NCI-H1092 (cell line): ENCODE measurements at regions not wholly inside any gene's neighbourhood (a gene's known extent, or its start where the extent isn't known, plus 50 kb on each side); places are given as distances from the start of the nearest gene placed in this dataset.

ENCODE experiments used
- DNase-seq: peaks from one replicate; lab custom pipeline; 2025; lab: John Stamatoyannopoulos, UW

- DNase-seq, result no peak
These were observed 93.6 kb upstream of the BHLHE23 start for GRCh38 chr20:63100174-63100925.

DNA sequence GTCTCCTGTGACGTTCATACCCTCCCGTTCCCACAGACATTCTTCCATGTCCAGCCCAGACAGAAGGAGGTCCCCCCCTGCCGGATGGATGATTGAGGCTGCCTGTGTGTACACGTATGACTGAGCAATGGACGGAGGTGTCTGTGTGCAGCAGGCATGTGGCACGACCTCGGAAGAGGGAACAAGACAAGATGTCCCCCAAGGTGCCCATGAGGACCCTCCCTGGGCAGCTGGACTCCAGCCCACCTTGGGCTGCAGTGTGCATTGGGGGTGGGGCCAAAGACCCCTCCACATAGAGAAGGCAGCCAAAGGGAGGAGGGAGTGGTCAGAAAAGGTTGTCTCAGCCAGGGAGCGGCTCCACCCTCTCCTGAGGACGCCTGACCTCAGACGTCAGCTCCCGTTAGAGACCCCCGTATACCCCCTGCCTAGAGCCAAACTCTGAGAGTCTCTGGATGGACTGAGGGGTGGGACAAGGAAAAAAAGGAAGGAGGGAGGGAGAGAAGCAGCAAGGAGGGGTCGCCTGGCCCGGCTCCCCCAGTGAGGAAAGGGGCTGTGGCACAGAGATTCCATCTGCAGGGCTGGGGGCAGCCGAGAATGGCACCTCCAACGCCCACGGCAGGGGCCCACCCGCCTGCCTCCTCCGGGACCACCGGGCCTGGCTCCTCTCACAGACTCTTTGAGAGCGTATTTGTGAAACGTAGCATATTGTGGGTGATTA is 92.9 kb upstream of the BHLHE23 start:
- DNase-seq, result no peak

DNA sequence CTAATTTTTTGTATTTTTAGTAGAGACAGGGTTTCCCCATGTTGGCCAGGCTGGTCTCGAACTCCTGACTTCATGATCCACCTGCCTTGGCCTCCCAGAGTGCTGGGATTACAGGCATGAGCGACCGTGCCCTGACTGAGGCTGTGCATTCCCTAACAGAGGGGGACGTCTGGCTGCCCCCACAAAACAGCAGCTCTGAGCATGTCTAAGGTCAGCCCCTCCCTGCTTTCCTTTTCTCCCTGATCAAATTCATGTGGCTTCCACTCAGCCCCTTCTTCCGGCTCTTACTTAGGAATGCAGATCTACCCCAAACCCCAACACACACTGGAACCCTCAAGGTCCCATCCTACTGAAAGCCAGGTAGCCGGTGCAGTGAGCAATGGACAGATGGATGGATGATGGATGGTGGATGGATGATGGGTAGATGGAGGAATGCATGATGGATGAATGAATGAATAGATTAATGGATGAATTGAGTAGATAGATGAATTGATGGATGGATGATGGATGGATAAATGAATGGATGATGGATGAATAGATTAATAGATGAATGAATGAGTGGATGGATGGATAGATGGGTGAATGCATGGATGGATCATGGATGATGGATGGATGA is 91.5 kb upstream of the BHLHE23 start:
- no peak for DNase-seq

GRCh38 chr20:63097336-63097831 is 90.6 kb upstream of the BHLHE23 start:
- DNase-seq, result no peak

DNA sequence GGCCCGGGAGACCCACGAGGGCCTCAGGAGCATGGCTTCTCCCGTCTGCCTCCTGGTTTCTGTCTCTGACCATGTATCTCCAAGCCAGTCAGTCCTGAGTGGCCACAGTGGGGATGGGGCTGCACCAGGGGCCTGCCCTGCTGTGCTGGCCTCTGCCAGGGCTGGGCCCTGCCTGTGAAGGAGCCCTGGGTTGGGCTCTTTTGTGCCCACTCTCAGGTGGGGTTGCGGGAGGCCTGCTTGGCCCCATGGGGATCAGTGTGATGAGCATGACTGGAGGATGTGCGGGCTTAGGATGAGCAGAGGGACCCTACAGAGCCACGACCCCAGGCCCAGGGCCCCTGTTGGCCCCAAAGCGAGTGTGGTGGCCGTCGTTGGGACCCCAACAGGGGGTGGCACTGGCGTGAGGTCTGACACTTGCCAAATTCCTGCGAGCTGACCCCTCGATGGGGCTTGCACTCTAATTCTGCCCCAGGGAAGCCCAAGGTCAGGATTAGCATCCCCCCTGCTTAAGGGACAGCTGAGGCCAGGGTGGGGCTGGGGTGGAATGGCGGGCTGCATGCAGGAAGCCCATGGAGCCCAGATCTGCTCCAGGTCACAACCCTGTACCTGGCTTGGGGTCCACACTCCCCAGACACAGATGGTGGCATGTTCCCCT is 90.0 kb upstream of the BHLHE23 start:
- no peak for DNase-seq

- DNase-seq, result no peak
These were observed 89.2 kb upstream of the BHLHE23 start for GRCh38 chr20:63095718-63096654.

DNA sequence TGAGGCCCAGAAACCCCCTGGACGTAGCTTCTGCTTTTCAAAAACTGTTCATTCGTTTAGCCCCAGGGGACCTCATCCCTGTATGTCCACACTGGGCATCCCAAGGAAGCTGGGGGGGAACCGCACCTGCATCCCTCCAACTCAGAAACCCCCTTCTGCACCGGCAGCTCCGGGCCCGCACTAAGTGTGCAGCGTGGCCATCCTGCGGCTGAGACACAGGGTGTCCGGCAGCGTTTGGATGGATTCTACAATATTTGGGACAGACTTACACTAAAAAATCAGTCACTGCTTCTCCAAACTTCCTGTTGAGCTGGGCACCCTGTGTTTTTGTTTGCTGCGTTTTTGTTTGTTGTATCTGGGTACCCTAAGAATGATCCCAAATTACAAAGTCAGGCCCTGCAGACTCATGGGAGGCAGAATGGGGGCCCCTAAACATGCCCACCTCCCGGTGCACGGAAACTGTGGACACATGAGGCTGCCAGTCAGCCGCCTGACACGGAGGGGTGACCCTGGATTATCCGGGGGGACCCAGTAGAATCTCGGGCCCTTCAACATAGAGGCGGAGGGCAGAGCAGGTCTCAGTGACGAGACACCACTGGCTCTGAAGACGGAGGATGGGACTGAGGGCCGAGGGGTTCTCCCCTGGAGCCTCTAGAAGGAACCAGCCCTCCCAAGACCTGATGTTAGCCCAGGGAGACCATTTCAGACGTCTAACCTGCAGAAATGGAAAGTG is 88.2 kb upstream of the BHLHE23 start:
- DNase-seq, result no peak

DNA sequence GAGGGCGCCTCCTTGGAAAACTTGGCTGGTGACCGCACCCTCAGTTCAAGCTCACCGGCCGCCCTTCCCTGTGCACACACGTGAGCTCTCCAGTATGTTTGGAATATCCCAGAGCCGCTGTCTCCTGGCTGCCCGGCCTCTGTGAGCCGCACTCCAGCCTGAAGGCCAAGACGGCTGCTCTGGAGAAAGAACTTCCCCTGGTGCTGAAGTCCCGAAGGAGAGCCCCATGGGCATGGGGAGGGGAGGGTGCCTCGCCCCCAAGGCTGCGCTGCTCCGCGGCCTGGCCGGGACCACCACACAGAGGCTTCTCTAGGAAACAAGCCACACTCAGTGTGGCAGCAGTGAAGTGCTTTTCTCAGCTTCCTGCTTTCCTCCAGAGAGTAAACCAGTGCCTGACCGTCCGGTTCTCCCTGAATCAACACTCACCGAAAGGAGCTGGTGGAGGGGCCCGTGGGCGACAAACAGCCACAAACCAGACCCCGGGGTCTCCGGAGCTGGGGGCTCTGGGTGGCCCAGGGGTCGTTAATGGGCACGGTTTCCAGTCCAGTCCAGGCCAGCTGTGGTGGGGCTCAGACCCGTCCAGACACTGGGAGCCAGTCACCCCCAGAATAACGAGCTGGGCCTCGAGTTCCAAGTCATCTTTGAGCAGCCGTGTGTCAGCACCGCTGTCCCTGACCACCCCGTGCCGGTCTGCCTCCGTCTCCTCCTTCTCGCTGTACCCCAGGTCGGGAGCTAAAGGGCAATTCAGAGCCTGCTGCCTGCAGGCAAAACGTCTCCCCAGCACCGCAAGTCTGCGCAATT is 87.4 kb upstream of the BHLHE23 start:
- DNase-seq, result no peak

GRCh38 chr20:63092660-63093215 is 86.0 kb upstream of the BHLHE23 start:
- no peak for DNase-seq

DNA sequence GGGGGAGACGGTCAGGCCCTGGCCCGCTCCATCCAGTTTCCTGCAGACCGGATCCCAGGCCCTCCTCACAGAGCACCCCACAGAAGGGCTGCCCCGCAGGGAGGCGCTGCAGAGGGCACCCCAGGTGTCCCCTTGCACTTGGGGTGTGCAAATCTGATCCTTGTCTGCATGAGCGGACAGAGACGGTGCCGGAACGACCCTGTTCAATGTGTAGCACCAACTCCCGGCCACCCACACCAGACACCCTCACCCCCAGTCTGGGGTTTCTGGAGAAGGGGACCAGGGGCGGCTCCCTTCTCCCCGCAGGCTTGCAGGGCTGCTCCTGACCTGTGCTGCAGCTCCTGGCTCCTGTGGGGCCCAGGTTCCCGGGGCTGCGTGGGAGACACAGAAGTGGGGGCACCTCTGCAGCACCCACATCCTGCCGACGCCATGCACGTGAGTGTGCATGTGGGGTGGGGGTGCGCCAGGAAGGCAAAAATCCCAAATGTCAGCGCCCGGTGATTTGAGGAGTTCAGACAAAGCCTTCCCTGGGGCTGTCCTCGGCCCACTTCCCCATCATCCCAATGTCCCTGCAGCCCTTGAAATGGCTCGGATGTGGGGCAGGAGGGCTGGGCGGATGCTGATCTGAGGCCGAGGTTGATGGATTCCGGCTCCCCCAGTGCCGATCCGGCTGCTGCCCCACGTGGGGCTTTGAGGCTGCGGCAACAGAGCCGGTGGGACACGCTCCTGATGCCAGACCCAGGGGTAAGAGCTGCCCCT is 85.3 kb upstream of the BHLHE23 start:
- no peak for DNase-seq

GRCh38 chr20:63090682-63091571 is 84.2 kb upstream of the BHLHE23 start:
- DNase-seq, result no peak

GRCh38 chr20:63090052-63090451 is 83.3 kb upstream of the BHLHE23 start:
- DNase-seq, result no peak

GRCh38 chr20:63089051-63089907 is 82.5 kb upstream of the BHLHE23 start:
- DNase-seq, result no peak

DNA sequence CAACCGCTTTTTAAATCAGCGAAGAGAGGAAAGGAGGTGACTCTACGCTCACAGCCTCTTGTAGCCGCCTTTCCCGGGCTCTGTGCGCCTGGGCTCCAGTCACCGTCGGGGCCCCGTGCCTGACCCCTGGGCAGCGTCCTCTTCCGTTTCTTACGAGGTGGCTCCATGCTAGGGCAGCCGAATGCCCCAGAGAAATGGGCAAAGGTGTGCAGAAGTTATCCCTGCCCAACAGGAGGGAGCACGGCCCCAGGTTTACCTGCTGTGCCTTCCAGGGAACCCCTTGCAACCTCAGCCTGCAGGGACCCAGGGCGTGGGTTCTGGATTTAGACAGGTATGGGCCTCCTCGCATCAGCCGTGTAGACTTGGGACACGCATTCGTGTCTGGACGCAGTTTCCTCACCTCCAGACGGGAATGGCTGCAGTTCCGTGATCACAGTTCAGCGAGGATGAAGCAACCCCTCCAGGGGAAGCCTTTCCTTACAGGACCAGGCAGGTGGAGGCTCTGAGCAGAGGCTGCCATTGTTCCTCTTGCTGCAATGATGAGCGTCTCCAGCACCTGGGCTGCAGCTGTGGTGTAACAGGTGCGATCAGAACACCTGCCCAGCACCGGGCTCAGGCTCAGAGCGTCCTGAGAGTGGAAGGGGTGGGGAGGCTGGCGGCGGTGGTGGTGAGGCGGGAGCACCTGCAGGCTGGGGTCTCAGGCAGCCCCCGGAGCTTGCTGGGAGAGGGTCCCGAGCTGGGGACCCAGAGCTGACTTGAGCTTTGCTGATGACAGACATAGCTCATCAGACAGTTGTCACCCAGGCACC is 81.3 kb upstream of the BHLHE23 start:
- DNase-seq, result no peak

DNA sequence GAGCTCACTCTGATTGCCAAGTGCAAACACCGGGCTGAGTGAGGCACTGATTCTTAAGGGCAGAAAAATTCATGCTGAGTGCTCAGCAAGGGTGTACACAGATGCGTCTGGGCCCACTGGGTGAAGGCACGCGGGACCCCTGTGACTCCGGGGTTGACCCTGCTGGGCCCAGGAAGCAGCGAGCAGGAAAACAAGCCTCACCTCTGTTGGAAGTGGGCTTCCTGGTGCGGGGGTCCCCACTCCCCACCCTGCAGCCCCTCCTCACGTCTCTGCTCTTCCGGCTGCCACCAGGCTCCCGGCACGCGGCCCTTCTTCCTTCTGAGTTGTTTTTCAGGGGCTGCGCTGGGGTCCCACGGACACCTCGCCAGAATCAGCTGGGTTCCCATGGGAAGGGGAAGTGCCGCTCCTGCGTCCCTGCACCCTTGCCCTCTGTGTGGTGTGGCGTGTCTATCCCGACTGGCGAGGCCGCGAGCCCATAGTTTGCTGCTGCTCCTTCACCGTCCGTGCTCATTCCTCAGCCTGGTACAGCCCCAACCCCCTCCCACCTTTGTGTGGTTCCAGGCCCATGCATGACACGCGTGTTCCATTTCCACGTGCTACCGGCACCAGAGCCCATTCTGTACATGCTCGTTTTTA is 80.6 kb upstream of the BHLHE23 start:
- no peak for DNase-seq
